ENCODE measurements at regions not wholly inside any gene's neighbourhood (a gene's known extent, or its start where the extent isn't known, plus 50 kb on each side); places are given as distances from the start of the nearest gene placed in this dataset.

GRCh38 chr6:153231048-153231646 is 100.1 kb upstream of the RGS17 start:
- no peaks in the 10 kb centered on the region for H3K9me3 ChIP-seq (ENCODE audit: low read depth)
- no peaks in the 10 kb centered on the region for H3K36me3 ChIP-seq
- H3K4me1 ChIP-seq (ENCODE audit: low read depth), result no peaks in the 10 kb centered on the region
- H3K27ac ChIP-seq, result no peak overlapping the region
- no peak overlapping the region for H3K4me3 ChIP-seq
- peak; percentile 68 to 71 for DNase-seq (ENCODE audit: low read depth in 1 of 2, low spot score in 1 of 2)
- peak; percentile 99 for TF ChIP-seq CTCF (IDR thresholded peaks at IDR 0.05; ENCODE audit: low read depth, low read length)
- no peaks in the 10 kb centered on the region for H3K27me3 ChIP-seq

- no peak for DNase-seq (ENCODE audit: low read depth in 1 of 2, low spot score in 1 of 2)
- H3K4me1 ChIP-seq (ENCODE audit: low read depth), result no peaks in the 10 kb centered on the region
- no peaks in the 10 kb centered on the region for H3K36me3 ChIP-seq
- no peak for TF ChIP-seq CTCF (IDR thresholded peaks at IDR 0.05; ENCODE audit: low read depth, low read length)
- no peaks in the 10 kb centered on the region for H3K9me3 ChIP-seq (ENCODE audit: low read depth)
- H3K27ac ChIP-seq, result no peak overlapping the region
- no peaks in the 10 kb centered on the region for H3K27me3 ChIP-seq
- H3K4me3 ChIP-seq, result no peak overlapping the region
Observed at GRCh38 chr6:153218184-153218792, 87.2 kb upstream of the RGS17 start.

GRCh38 chr6:153216789-153217188 is 85.7 kb upstream of the RGS17 start:
- H3K9me3 ChIP-seq (ENCODE audit: low read depth), result no peaks in the 10 kb centered on the region
- no peak for TF ChIP-seq CTCF (IDR thresholded peaks at IDR 0.05; ENCODE audit: low read depth, low read length)
- no peak overlapping the region for H3K4me3 ChIP-seq
- H3K36me3 ChIP-seq, result no peaks in the 10 kb centered on the region
- no peaks in the 10 kb centered on the region for H3K27me3 ChIP-seq
- DNase-seq (ENCODE audit: low read depth in 1 of 2, low spot score in 1 of 2), result no peak
- no peaks in the 10 kb centered on the region for H3K4me1 ChIP-seq (ENCODE audit: low read depth)
- H3K27ac ChIP-seq, result no peak overlapping the region

- TF ChIP-seq CTCF (IDR thresholded peaks at IDR 0.05; ENCODE audit: low read depth, low read length), result peak; percentile 21
- H3K4me3 ChIP-seq, result no peak overlapping the region
- peak in 1 of 2 donors; percentile 52 for DNase-seq (ENCODE audit: low read depth in 1 of 2, low spot score in 1 of 2)
- no peaks in the 10 kb centered on the region for H3K36me3 ChIP-seq
- no peaks in the 10 kb centered on the region for H3K27me3 ChIP-seq
- no peak overlapping the region for H3K27ac ChIP-seq
- H3K9me3 ChIP-seq (ENCODE audit: low read depth), result no peaks in the 10 kb centered on the region
- no peaks in the 10 kb centered on the region for H3K4me1 ChIP-seq (ENCODE audit: low read depth)
Observed at GRCh38 chr6:153215242-153215641, 84.2 kb upstream of the RGS17 start.

- Histone ChIP-seq H3K36me3 (no peaks in the 10 kb centered on the region), H3K27ac (no peak overlapping the region), H3K4me3 (no peak overlapping the region), H3K27me3 (no peaks in the 10 kb centered on the region), H3K9me3 (ENCODE audit: low read depth) (no peaks in the 10 kb centered on the region), H3K4me1 (ENCODE audit: low read depth) (no peaks in the 10 kb centered on the region)
- peak in 1 of 2 donors; percentile 24 for DNase-seq (ENCODE audit: low read depth in 1 of 2, low spot score in 1 of 2)
- no peak for TF ChIP-seq CTCF (IDR thresholded peaks at IDR 0.05; ENCODE audit: low read depth, low read length)
Observed at GRCh38 chr6:153214436-153214835, 83.4 kb upstream of the RGS17 start.
